ENCODE measurements at regions not wholly inside any gene's neighbourhood (a gene's known extent, or its start where the extent isn't known, plus 50 kb on each side); places are given as distances from the start of the nearest gene placed in this dataset.

DNA sequence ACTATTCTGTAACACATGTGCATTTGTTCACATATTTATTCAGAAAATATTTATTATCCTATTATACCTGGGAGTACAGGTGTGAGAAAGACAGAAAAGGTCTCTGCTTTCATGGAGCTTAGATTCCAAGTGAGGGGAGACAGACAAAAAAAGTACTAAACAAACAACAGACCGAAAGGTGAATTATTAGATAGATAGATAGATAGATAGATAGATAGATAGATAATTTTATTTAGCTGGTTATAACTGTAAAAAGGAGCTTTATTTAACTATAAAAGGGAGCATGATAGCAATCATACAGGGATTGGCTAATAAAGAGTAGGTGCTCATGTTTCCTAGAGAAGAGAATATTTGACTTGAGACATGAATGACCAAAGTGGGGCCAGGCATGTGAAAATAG, 119.4 kb downstream of the TNFSF18 start:
- ChIA-PET CTCF (no interaction called here), POLR2A (no interaction called here)
- no peak for DNase-seq (ENCODE audit: low spot score)
- no peaks in the 10 kb centered on the region for H3K36me3 Mint-ChIP-seq
- no peaks in the 10 kb centered on the region; the same call in 1 of the 2 replicates for H3K27me3 Mint-ChIP-seq (ENCODE audit: low read depth)
- ATAC-seq = no peak
- peaks cover 4% of the 10 kb centered on the region; the same call in 1 of the 2 replicates for H3K9me3 Mint-ChIP-seq
- no peak for TF ChIP-seq FOXP1 (CRISPR knock-in tag; IDR thresholded peaks at IDR 0.05; ENCODE audit: borderline replicate concordance)
- H3K27ac Mint-ChIP-seq = no peak overlapping the region
- no peaks in the 10 kb centered on the region for H3K4me1 Mint-ChIP-seq
- no peak overlapping the region for H3K4me3 Mint-ChIP-seq

DNA sequence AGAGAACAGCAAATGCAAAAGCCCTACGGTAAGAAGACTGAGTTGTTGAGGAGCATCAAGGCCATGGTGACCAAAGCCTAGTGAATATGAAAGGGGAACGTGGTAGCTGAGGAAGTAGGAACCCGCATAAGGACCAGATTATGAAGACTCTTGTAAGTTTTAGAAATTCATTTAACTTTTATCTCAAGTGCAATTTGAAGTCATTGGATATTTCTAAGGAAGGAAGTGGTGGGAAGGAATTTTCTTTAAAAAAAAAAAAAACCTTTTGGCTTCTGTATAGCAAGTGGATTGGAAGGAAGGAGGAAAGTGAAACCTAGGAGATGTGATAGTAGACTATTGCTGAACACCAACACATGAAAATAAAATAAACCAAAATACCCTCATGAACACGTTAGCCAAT, 119.0 kb downstream of the TNFSF18 start:
- Mint-ChIP-seq H3K36me3 (no peaks in the 10 kb centered on the region), H3K4me3 (no peak overlapping the region), H3K27ac (no peak overlapping the region), H3K4me1 (no peaks in the 10 kb centered on the region), H3K9me3 (peaks cover 4% of the 10 kb centered on the region; the same call in 1 of the 2 replicates), H3K27me3 (ENCODE audit: low read depth) (no peaks in the 10 kb centered on the region; the same call in 1 of the 2 replicates)
- ChIA-PET POLR2A (no interaction called here), CTCF (no interaction called here)
- TF ChIP-seq ZBTB21 (CRISPR knock-in tag; IDR thresholded peaks at IDR 0.05; ENCODE audit: borderline replicate concordance) = no peak
- no peak for TF ChIP-seq FOXK1 (CRISPR knock-in tag; IDR thresholded peaks at IDR 0.05)
- TF ChIP-seq TEAD1 (CRISPR knock-in tag; IDR thresholded peaks at IDR 0.05) = no peak
- TF ChIP-seq NFYB (CRISPR knock-in tag; conservative IDR thresholded peaks at IDR 0.05; ENCODE audit: low read depth) = no peak
- TF ChIP-seq EMX1 (CRISPR knock-in tag; IDR thresholded peaks at IDR 0.05) = no peak
- TF ChIP-seq NFATC4 (CRISPR knock-in tag; IDR thresholded peaks at IDR 0.05) = no peak
- TF ChIP-seq CREM (CRISPR knock-in tag; IDR thresholded peaks at IDR 0.05) = no peak
- TF ChIP-seq, protein P1, sequence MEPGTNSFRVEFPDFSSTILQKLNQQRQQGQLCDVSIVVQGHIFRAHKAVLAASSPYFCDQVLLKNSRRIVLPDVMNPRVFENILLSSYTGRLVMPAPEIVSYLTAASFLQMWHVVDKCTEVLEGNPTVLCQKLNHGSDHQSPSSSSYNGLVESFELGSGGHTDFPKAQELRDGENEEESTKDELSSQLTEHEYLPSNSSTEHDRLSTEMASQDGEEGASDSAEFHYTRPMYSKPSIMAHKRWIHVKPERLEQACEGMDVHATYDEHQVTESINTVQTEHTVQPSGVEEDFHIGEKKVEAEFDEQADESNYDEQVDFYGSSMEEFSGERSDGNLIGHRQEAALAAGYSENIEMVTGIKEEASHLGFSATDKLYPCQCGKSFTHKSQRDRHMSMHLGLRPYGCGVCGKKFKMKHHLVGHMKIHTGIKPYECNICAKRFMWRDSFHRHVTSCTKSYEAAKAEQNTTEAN (CRISPR knock-in tag; IDR thresholded peaks at IDR 0.05) = no peak
- no peak for TF ChIP-seq RELA (CRISPR knock-in tag; IDR thresholded peaks at IDR 0.05; ENCODE audit: borderline replicate concordance)
- no peak for TF ChIP-seq MYBL2 (CRISPR knock-in tag; IDR thresholded peaks at IDR 0.05)
- no peak for TF ChIP-seq ZNF232 (CRISPR knock-in tag; IDR thresholded peaks at IDR 0.05)
- no peak for TF ChIP-seq ZNF219 (CRISPR knock-in tag; IDR thresholded peaks at IDR 0.05; ENCODE audit: borderline replicate concordance)
- TF ChIP-seq, protein P2, sequence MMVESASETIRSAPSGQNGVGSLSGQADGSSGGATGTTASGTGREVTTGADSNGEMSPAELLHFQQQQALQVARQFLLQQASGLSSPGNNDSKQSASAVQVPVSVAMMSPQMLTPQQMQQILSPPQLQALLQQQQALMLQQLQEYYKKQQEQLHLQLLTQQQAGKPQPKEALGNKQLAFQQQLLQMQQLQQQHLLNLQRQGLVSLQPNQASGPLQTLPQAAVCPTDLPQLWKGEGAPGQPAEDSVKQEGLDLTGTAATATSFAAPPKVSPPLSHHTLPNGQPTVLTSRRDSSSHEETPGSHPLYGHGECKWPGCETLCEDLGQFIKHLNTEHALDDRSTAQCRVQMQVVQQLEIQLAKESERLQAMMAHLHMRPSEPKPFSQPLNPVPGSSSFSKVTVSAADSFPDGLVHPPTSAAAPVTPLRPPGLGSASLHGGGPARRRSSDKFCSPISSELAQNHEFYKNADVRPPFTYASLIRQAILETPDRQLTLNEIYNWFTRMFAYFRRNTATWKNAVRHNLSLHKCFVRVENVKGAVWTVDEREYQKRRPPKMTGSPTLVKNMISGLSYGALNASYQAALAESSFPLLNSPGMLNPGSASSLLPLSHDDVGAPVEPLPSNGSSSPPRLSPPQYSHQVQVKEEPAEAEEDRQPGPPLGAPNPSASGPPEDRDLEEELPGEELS (CRISPR knock-in tag; IDR thresholded peaks at IDR 0.05) = no peak
- no peak for DNase-seq (ENCODE audit: low spot score)
- no peak for ATAC-seq

DNA sequence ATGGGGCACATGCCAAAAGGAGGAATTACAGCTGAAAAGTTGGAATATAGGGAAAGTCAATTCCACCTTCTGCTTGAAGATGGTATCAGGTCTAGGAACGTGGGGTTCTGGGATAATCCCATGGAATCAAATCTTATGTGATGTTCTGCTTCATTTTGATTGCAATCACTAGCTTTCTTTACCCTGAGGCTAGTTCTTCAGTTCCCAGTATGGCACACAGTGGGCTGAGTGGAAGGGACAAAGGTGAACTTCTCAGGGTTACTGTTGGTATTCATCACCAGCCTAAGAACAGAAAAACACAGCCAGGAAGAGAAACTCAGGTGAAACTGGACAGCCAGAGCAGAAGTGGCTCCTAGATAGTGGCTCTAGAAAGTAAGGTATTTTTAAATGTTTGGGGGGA, 117.8 kb downstream of the TNFSF18 start:
- H3K4me3 Mint-ChIP-seq = no peak overlapping the region
- ChIA-PET POLR2A (no interaction called here), CTCF (no interaction called here)
- DNase-seq (ENCODE audit: low spot score) = no peak
- peaks cover 4% of the 10 kb centered on the region; the same call in 1 of the 2 replicates for H3K9me3 Mint-ChIP-seq
- TF ChIP-seq GTF2I (CRISPR knock-in tag; conservative IDR thresholded peaks at IDR 0.05) (no peak), RELA (CRISPR knock-in tag; IDR thresholded peaks at IDR 0.05; ENCODE audit: borderline replicate concordance) (no peak), NFE2L1 (CRISPR knock-in tag; IDR thresholded peaks at IDR 0.05) (no peak), TEAD1 (CRISPR knock-in tag; IDR thresholded peaks at IDR 0.05) (no peak), ZNF219 (CRISPR knock-in tag; IDR thresholded peaks at IDR 0.05; ENCODE audit: borderline replicate concordance) (no peak)
- no peaks in the 10 kb centered on the region for H3K4me1 Mint-ChIP-seq
- no peak for ATAC-seq
- no peaks in the 10 kb centered on the region; the same call in 1 of the 2 replicates for H3K27me3 Mint-ChIP-seq (ENCODE audit: low read depth)
- H3K36me3 Mint-ChIP-seq = no peaks in the 10 kb centered on the region
- no peak overlapping the region for H3K27ac Mint-ChIP-seq

DNA sequence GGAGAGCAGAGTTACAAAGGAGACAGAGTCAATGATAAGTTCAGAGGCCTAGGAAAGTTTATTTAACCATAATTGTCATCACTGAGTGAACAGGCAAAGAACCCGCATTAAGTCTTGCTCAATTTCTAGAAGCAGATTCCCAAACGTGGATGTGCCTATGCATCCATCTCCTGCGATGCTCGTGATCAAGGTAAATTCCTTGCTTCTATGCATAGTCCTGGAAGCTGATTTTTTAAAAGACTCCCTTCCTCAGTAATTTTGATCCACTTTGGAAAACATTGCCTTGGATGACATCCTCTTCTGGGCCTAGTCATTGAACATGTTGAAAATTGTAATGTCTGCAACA, 116.4 kb downstream of the TNFSF18 start:
- POLR2A ChIA-PET = no interaction called here
- TF ChIP-seq MYBL2 (CRISPR knock-in tag; IDR thresholded peaks at IDR 0.05) (no peak), ZNF423 (CRISPR knock-in tag; IDR thresholded peaks at IDR 0.05) (no peak)
- DNase-seq (ENCODE audit: low spot score) = no peak
- no peak overlapping the region for H3K27ac Mint-ChIP-seq
- ATAC-seq = no peak
- H3K36me3 Mint-ChIP-seq = no peaks in the 10 kb centered on the region
- H3K4me3 Mint-ChIP-seq = no peak overlapping the region
- peaks cover 4% of the 10 kb centered on the region; the same call in 1 of the 2 replicates for H3K9me3 Mint-ChIP-seq
- H3K27me3 Mint-ChIP-seq (ENCODE audit: low read depth) = no peaks in the 10 kb centered on the region; the same call in 1 of the 2 replicates
- H3K4me1 Mint-ChIP-seq = no peaks in the 10 kb centered on the region
- CTCF ChIA-PET = no interaction called here
